Prostate gland (tissue), 2 donors: ENCODE measurements at regions not wholly inside any gene's neighbourhood (a gene's known extent, or its start where the extent isn't known, plus 50 kb on each side); places are given as distances from the start of the nearest gene placed in this dataset.

Experiments
- DNase-seq: peaks from one replicate; pipeline ENCODE4 v3.0.0-alpha.2; 2019; ENCODE audit warnings: low spot score
- H3K27ac ChIP-seq, 2 donors: fragments of 200-600 bp; sonication (generic); 2 replicates each; pipeline ENCODE4 v1.5.1; 2017 to 2019
- H3K27me3 ChIP-seq: fragments of 200-600 bp; sonication (generic); replicated peaks from 2 replicates; pipeline ENCODE4 v1.5.1; 2019; ENCODE audit not compliant: insufficient read depth
- H3K36me3 ChIP-seq, 2 donors: fragments of 200-600 bp; sonication (generic); 1 replicate in 1 of 2; 2 replicates in 1 of 2; pipeline versions ENCODE4 v1.5.1 to v1.8.1; 2017 to 2019
- H3K4me1 ChIP-seq: fragments of 200-600 bp; sonication (generic); replicated peaks from 2 replicates; pipeline ENCODE4 v1.5.1; 2019
- H3K4me3 ChIP-seq, 2 donors: fragments of 200-600 bp; sonication (generic); 2 replicates each; pipeline ENCODE4 v1.5.1; 2017 to 2019
- H3K9me3 ChIP-seq: fragments of 200-600 bp; sonication (generic); 2 replicates; pipeline ENCODE4 v1.5.1; 2017
- CTCF ChIP-seq, 4 experiments: fragments of 200-600 bp in 2 of 4; fragments of 450-650 bp in 2 of 4; sonication (generic) in 2 of 4; IDR thresholded peaks; 1 replicate in 3 of 4; 2 replicates in 1 of 4; pipeline ENCODE4 v1.5.1; 2016 to 2019; ENCODE audit warnings: antibody characterized with exemption in 4 of 4, mild to moderate bottlenecking in 2 of 4, moderate library complexity in 2 of 4
- POLR2A ChIP-seq: fragments of 450-650 bp; IDR thresholded peaks from one replicate; pipeline ENCODE4 v1.6.1; 2016; ENCODE audit warnings: antibody characterized with exemption, mild to moderate bottlenecking
- POLR2AphosphoS5 ChIP-seq: sonication (generic); formaldehyde crosslinking; IDR thresholded peaks from one replicate; pipeline ENCODE4 v1.6.1; 2017; ENCODE audit warnings: antibody characterized with exemption
- WGBS: methylation state at CpG from one replicate; pipeline ENCODE4 v1.1.5; 2018; 5-methylcytosine and 5-hydroxymethylcytosine counted together
- intact Hi-C: fragments of 100-400 bp; cut with DNase I; formaldehyde crosslinking; loops from one replicate; pipeline ENCODE4 v1.14.2; 2022

GRCh38 chr7:81025360-81025759 lies 106.5 kb upstream of the SEMA3C start:
- Histone ChIP-seq H3K9me3 (no peaks in the 10 kb centered on the region), H3K36me3 (no peaks in the 10 kb centered on the region), H3K27ac (no peak overlapping the region), H3K27me3 (no peaks in the 10 kb centered on the region), H3K4me1 (no peaks in the 10 kb centered on the region), H3K4me3 (no peak overlapping the region)
- TF ChIP-seq CTCF (IDR thresholded peaks at IDR 0.05) (no peak), POLR2A (no peak), POLR2AphosphoS5 (no peak)
- WGBS, result 76% methylated on average over 2 of the region's 2 CpGs
- intact Hi-C loops, result no loop called here
- DNase-seq, result no peak

DNA sequence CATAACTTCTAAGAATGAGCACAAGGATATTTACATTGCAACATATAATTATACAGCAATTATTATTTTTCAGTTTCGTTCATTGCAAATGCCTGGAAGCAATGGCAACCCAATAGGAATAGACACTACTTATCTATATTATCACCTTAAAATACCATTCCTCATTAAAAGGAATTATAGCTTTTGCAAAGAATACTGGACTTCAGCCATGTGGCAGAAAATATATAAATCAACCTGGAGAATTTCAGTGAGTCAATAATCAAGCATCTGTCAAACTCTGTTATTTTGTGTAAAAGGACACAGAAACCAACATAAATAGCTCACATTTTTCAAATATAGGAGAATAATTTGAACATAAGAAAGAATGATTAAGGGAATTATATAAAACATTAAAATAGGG lies 96.1 kb upstream of the SEMA3C start:
- no peaks in the 10 kb centered on the region for H3K36me3 ChIP-seq
- no peak overlapping the region for H3K4me3 ChIP-seq
- DNase-seq, result no peak
- 98% methylated on average over 1 of the region's 1 CpG for WGBS
- H3K27me3 ChIP-seq, result no peaks in the 10 kb centered on the region
- H3K9me3 ChIP-seq, result no peaks in the 10 kb centered on the region
- no peak for TF ChIP-seq POLR2A
- TF ChIP-seq POLR2AphosphoS5, result no peak
- TF ChIP-seq CTCF (IDR thresholded peaks at IDR 0.05), result no peak
- no peaks in the 10 kb centered on the region for H3K4me1 ChIP-seq
- no peak overlapping the region for H3K27ac ChIP-seq
- intact Hi-C loops, result no loop called here

- intact Hi-C loops, result no loop called here
- WGBS, result 68% methylated on average over 2 of the region's 2 CpGs
- H3K36me3 ChIP-seq, result no peaks in the 10 kb centered on the region
- no peak for DNase-seq
- H3K9me3 ChIP-seq, result no peaks in the 10 kb centered on the region
- no peak overlapping the region for H3K4me3 ChIP-seq
- no peak for TF ChIP-seq POLR2AphosphoS5
- no peak overlapping the region for H3K27ac ChIP-seq
- H3K27me3 ChIP-seq, result no peaks in the 10 kb centered on the region
- H3K4me1 ChIP-seq, result no peaks in the 10 kb centered on the region
These were observed 95.4 kb upstream of the SEMA3C start for GRCh38 chr7:81014266-81014665.

DNA sequence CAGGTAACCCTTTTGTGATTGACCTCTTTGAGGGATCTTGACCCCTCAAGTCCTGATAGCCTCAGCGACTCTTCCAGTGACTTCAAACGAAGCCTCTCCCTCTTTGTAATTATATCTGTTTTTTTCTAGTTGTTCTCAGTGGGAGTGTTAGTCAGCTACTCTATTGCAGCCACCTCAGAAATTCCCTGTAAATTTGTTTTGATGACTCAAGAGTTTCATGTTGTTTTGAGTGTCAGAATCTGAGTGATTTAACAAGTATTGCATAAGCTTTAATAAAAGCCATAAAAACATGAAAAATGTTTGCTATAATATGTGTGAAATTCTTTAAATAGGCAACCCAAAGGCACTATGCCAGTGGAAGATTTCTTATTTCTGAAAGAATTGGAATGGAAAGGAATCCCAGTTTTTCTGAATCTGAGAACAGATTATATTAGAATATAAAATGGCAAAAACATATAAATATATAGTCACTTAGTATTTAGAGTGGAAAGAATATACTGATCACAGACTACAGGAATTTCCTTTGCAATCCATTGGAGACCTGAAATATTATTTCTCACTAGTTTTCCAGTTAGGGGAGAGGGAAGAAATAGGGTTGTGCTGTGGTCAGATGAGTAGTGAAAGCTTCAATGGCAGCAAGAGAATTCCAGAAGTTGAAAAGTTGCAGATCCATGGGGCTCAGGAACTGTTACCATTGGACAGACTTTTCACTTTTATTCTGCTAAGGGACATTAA lies 94.4 kb upstream of the SEMA3C start:
- no peaks in the 10 kb centered on the region for H3K27me3 ChIP-seq
- H3K4me1 ChIP-seq, result no peaks in the 10 kb centered on the region
- TF ChIP-seq POLR2A (no peak), CTCF (IDR thresholded peaks at IDR 0.05) (no peak), POLR2AphosphoS5 (no peak)
- no peaks in the 10 kb centered on the region for H3K36me3 ChIP-seq
- no peaks in the 10 kb centered on the region for H3K9me3 ChIP-seq
- H3K4me3 ChIP-seq, result no peak overlapping the region
- H3K27ac ChIP-seq, result no peak overlapping the region
- intact Hi-C loops, result no loop called here
- no peak for DNase-seq
- 32% methylated on average over 2 of the region's 2 CpGs for WGBS

DNA sequence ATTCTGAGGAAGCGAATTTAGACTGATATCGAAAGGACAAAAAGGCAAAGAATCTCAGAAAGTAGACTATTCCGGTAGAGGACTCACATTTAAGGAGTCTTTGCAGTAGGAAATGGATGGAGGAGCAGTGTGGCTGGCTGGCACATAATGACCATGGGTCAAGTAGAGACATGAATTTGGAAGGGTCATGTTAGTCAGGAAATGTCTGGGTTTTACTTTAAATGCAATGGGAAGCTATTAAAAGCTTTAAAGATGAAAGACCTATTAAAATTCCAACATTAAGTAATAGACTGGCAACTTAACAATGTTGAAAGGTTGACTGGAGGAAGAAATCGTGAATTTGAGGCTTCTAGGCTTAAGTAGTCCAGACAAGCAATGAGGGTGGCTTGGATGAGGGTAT lies 90.0 kb upstream of the SEMA3C start:
- Histone ChIP-seq H3K36me3 (no peaks in the 10 kb centered on the region), H3K4me1 (no peaks in the 10 kb centered on the region), H3K27ac (no peak overlapping the region), H3K9me3 (no peaks in the 10 kb centered on the region), H3K27me3 (no peaks in the 10 kb centered on the region), H3K4me3 (no peak overlapping the region)
- TF ChIP-seq POLR2A (no peak), POLR2AphosphoS5 (peak; percentile 36)
- intact Hi-C loops, result no loop called here
- WGBS, result 54% methylated on average over 4 of the region's 4 CpGs
- DNase-seq, result no peak

- TF ChIP-seq CTCF (IDR thresholded peaks at IDR 0.05) (no peak), POLR2AphosphoS5 (no peak), POLR2A (no peak)
- H3K36me3 ChIP-seq, result no peaks in the 10 kb centered on the region
- intact Hi-C loops, result no loop called here
- H3K9me3 ChIP-seq, result no peaks in the 10 kb centered on the region
- no peaks in the 10 kb centered on the region for H3K4me1 ChIP-seq
- no peak for DNase-seq
- H3K4me3 ChIP-seq, result no peak overlapping the region
- 53% methylated on average over 2 of the region's 2 CpGs for WGBS
- no peak overlapping the region for H3K27ac ChIP-seq
- H3K27me3 ChIP-seq, result no peaks in the 10 kb centered on the region
These were observed 88.2 kb upstream of the SEMA3C start for GRCh38 chr7:81007051-81007450.
